ENCODE measurements at regions not wholly inside any gene's neighbourhood (a gene's known extent, or its start where the extent isn't known, plus 50 kb on each side); places are given as distances from the start of the nearest gene placed in this dataset.
A peak's percentile ranks its signal among the peaks of the same experiment; 100 is the strongest.

DNA sequence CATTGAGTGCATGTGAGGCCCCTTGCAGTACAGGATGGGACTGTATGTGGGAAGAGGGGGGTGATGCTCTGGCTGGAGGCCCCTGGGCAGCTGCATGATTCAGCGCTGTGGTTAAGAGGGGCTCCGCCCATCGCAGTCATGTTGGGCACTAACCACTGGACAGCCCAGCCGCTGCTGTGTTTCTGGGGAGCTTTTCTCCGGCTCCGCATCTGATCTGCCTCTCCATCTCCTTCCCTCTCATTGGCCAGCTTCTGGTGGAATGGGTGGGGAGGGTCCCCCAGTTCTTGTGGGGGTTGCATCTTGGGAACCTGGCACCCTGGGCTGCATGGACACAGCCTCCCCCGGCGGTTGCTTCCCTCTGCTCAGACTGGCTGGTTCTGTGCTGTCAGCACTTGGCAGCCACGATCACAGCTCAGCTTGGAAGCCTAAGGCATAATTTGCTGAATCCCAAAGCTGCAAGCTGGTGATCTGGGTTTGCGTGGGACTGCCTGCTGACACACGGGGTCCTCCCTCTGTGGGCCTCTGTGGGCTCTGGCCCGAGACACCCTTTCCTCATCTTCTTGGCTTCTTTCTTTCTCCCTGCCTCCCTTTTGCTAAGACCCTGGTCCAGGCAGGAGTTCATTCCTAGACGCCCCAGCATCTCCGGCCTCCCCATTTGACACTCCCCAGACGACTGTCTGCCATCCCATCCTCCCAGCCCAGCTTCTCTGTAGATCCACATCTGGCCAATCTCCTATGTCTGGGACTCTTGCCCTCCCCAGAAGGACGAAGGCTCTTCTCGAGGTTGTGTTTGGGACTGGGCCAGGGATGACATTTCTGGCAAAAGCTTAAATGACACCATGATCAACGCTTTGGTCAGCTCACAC, 168.3 kb downstream of the SEC14L1 start:
- no peak for DNase-seq

DNA sequence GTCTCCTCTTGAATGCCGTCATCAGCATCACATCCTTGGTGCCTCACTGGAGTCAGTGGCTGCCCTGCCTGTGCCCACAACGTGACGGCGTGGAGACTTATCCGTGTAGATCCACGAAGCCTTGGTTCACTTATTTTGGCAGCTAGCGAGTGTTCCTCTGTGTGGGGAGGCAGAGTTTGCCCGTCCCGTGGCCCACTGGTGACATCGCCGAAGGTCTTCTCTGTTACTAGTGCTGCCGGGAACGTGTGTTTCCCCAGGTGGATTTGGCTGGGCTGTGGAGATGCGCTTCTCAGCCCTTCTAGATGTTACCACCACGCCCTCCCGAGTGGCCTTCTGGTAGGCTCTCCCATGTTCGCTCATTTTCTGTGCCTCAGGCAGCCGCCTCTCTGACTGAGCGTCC, 169.6 kb downstream of the SEC14L1 start:
- DNase-seq: no peak

DNA sequence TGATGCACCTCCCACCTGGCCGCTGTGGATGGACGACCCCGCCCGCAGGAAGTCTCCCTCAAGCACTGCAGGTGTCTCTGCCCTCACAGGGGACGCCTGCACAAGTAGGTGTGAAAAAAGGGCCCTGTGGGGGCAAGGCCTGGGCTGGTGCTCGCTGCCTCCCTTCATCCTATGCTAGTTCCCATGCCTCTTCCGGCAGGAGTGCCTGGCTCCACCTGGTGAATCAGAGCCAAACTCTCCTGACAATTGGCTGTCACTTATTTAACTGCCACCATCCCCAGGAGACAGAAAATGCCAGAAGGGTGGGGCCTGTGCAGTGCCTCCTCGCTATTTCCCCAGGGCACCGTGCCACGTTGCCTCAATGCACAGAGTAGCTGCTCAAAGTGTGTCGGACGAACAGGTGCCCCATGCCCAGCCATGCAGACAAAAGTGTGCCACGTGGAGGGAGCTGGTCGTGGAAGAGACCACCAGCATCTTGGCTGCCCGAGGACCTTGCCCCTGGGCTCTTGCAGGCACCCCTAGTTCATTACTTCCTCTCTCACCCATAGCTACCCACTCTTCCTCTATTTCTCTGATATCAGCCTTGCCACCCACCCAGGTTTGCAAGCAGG, 170.7 kb downstream of the SEC14L1 start:
- DNase-seq: no peak

DNA sequence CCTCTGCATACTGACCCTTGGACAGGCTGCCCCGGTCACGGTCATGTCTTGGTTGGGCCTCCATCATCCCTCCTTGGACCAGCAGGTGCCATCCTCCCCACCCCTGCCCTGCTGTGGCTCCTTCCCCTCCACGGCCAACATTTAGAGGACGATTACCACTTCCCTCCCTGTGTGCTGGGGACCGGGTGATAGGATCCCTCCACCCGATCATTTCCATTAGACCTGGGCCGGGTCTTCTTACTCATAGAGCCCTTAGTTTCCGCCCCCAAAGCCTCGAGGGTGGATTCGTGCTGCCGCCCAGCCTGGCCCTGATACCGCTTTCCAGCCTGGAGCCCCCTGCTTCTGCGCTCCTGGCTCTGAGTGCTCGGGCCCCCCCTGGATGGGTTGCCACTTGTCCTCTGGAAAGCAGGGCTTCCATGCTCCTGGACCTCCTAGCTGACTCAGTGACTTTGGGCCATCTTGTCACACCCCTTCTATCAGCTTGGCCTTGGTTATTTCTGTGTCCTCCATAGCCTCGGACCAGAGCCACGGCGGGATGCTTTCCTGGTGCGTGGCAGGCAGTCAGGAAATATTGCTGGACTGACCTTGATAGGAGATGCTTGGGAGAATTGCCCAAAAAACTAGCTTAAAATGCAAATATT, 171.4 kb downstream of the SEC14L1 start:
- DNase-seq: no peak

DNA sequence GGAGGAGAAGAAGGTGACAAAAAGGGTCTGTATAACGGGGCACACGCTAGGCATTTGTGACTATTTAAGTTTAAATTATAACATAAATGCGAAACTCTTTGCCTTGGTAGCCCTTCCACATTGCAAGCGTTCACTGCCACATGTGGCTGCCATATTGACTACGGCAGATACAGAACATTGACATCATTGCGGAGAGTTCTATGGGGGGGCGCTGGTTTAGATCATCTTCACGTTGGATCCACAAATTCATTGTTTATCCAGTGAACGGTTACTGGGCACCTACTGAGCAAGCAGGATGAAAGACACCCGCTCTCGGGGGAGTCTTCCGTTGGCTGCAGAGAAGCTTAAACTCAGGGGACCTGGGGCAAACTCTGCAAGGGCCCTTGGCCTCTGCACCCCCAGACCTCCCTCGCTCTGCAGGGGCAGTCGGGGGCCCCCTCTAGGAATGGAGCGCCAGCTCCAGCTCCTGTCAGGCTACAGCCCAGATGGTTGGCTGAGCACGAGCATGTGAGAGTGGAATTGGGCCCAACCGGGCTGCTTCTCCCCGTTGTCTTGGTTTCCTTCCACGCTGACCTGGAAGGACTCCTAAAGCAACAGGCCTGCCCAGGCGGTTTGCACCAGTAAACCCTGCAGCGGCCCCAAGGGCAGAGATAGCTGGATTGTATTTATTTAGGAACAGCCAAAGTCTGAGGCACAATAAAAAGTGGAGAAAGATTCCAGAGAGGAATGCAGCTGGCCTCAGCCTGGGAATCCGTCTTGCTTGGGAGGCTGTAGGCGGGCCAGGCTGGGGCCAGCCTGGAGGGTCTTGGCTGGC, 172.2 kb downstream of the SEC14L1 start:
- peak; percentile 24 for DNase-seq

DNA sequence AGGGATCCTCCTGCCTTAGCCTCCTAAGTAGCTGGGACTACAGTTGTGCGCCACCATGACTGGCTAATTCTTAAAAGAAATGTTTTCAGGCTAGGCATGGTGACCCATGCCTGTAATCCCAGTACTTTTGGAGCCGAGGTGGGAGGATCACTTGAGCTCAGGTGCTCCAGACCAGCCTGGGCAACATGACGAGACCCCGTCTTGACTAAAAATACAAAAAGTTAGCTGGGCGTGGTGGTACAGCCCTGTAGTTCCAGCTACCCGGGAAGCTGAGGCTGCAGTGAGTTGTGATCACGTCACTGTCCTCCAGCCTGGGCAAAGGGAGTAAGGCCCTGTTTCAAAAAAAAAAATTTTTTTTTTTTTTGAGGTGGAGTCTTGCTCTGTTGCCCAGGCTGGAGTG, 173.1 kb downstream of the SEC14L1 start:
- DNase-seq: no peak

DNA sequence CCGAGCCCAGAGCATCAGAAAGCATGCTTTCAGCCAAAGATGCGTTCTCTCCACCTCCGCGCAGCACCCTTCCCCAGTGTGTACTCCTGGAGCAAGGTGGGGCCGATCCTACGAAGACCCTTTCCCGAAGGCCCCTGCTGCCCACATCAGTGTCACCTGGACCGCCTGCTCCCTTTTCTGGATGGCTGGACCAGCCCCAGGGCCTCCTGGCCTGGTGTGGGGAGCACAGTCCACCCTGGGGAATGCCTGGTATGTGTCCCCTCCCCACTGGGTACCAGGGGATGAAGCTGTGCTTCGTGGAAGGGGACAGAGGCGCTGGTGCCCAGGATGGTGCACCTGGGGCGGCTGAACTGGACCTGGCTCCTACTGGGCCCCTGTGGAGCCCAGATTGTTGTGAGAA, 173.8 kb downstream of the SEC14L1 start:
- no peak for DNase-seq

DNA sequence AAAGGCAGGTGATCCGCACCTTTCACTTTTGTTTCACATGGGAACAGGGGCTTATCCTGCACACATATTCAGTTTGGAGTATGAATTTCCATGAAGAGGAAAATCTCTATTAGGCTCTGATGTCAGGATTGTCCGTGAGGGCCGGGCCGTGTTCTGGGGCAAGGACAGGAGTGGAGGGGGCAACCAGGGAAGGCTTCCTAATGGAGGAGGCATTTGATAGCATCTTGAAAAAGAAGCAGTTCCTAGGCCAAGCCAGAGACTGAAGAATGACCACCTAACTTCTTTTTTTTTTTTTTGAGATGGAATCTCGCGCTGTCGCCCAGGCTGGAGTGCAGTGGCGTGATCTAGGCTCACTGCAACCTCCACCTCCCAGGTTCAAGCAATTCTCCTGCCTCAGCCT, 174.2 kb downstream of the SEC14L1 start:
- DNase-seq: no peak

DNA sequence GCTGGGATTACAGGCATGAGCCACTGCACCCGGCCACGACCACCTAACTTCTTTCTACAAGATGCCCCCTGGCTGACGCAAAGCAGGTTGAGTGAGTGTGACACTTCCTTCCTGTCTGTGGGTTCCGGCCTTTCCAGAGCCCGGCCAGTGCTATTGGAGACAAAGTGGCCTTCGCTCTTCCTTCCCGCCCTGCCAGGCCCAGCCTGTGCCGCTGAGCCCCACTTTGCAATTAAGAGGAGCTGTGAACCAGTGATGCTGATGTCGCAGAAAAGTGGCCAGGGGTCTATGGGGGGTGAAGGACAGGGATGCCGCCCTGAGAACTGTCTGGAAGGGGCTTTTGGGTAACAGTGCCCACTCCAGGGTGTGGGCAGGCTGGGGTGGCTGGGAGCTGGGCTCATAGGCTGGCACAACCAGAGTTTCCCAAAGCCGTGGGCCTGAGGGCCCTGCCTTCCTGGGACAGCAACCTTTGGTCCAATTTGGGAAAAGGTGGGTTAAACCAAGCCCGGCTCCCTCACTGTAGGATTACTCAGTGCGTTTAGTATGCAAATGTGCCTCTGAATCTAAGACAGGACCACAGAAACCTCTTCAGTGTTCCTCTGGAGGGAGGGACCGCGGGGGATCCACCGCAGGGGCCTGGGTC, 174.9 kb downstream of the SEC14L1 start:
- DNase-seq: no peak

DNA sequence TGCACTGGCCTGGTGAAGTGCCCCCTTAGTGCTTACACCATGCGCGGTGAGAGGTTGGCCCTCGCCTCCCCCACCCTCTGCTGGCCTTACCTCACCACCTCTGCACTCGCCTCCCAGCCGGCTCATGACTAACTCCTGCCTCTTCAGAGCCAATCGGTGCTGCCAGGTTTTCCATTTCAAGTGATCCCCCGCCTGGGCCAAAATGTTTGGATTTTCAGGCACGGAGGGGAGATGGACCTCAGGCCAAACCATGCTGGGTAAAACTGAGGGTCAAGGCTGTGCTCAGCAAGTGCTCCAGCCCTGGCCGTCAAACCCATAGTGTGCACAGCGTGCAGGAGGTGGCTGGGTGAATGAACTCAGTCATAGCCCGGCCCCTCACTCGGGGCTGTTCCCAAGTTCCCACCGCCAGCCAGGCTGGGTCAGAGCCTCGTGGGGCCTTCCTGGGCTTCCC, 175.4 kb downstream of the SEC14L1 start:
- DNase-seq: no peak

DNA sequence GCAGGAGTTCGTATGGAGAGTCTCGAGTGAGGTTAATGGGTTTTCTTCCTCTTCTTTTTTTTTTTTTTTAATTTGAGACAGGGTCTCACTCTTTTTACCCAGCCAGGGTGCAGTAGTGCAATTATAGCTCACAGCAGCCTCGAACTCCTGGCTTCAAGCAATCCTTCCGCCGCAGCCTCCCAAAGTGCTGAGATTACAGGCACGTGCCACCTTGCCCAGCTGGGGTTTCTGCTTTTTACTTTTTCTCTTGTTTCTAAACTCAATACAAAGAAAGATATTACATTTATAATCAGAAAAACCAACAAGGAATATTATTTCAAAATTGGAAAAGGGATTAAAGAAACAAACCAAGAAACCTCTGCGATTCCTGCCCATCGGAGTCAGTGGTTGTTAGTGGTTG, 175.9 kb downstream of the SEC14L1 start:
- DNase-seq: no peak

DNA sequence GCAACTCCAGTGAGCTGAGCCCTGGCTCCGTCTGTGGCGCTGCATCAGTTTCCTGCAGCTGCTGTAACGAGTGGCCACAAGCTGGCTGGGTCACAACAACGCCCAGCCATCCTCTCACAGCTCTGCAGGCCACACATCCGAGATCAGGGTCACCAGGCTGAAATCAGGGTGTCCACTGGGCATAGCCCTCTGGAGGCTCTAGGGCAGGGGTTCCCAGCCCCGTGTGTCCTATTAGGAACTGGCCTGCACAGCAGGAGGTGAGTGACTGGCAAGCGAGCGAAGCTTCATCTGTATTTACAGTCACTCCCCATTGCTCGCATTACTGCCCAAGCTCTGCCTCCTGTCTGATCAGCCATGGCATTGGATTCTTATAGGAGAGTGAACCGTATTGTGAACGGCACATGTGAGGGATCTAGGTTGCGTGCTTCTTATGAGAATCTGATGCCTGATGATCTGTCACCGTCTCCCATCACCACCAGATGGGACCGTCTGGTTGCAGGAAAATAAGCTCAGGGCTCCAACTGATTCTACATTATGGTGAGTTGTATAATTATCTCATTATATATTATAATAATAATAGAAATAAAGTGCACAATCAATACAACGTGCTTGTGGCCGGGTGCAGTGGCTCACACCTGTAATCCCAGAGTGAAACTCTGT, 176.5 kb downstream of the SEC14L1 start:
- DNase-seq: no peak

DNA sequence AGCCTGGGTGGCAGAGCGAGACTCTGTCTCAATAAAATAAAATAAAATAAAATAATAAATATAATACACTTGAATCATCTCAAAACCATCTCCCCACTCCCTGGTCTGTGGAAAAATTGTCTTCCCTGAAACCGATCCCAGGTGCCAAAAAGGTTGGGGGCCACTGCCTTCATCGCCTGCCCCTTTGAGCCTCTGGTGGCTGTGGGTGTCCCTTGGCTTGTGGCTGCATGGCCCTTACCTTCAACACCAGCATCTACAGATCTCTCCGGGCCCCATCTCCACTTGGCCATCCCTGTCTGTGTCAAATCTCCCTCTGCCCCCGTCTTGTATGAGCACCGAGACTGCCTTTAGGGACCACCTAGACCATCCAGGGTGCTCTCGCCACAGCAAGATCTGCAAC, 177.3 kb downstream of the SEC14L1 start:
- DNase-seq: no peak

DNA sequence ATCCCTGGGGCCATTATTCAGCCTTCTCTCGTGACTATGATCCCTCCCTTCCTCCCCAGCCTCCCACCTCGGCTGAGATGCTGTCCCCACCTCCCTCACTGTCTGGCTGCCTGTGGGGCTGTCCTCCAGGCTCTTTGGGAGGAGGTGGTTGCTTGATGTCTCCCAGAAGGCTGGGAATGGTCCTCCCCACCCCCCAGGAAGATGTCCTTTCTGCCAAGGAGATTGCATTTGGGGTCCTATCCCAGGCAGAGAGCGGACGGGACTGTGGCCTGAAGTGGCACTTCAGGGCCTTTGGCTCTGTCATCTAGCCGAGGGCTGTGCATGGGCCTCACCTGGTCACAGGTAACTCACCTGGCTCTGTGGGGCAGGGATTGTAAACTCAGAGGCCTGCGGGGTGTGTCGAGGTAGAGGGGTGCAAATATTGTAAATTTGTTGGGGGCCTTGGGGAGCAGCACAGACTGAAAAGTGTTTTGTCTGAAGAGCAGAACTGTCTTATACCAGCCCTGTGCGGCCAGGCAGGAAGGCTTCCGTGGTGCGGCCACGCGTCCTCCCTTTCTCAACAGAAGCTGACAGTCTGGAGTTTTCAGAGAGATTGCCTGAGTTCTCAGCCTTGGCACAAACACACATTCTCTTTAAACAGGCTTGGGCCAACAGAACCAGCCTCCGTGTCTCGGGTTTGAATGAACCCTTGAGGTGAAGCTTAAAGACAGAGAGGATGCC, 177.9 kb downstream of the SEC14L1 start:
- DNase-seq: no peak

DNA sequence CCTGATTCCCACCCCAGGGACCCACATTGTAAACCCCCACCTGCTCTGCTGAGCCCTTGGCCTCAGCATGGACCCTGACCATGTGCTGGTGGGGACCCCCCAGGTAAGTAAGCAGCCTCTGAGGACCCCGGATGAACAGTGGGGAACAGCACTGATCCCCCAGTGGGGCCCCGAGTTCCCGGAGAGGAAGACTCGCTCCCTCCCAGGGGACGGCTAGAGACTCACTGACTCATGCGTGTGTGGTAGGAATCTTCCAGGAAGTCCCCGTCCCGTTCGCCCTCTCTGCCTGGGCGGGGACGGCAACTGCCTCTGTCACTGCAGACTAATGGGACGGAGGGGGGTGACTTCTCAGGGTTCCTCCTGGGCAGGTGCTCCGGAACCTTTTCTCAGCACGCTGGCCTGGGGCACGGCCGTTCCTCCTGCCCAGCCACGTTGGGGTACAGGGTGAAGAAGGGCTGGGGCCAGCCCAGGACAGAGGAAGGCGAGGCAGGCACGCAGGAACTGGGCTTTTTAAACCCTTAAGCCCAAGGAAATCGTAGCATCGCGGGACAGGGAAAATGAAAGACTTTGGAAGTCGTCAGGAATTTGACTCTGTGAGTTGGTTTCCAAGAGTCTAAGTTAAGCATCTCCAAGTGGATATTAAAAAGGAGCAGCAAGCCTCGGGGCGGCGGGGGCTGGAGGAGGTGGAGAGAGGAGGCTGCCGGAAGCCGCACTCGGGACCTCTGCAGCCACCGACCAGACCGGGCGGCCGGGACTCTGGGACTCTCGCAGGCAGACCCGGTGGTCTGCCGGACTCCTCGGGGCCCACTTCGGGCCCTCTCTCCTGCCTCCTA, 178.7 kb downstream of the SEC14L1 start:
- peak; percentile 41 for DNase-seq

DNA sequence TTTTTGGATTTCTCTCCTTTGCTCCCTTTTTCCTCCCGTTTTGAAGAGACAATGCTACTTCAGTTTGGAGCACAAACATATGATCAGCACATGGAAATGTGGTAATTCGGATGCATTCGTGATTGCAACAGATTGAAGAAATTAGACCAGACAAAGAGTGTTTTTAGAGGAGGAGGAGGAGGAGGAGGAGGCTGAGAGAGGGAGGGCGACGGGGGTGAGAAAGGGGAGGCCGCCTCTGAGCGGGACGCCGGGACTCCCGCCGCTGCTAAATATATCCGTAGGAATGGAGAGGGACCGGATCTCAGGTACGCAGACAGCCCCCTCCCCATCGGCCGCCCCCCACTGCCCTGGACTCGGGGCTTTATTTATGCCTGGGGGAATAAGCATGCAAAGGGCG, 179.3 kb downstream of the SEC14L1 start:
- no peak for DNase-seq

DNA sequence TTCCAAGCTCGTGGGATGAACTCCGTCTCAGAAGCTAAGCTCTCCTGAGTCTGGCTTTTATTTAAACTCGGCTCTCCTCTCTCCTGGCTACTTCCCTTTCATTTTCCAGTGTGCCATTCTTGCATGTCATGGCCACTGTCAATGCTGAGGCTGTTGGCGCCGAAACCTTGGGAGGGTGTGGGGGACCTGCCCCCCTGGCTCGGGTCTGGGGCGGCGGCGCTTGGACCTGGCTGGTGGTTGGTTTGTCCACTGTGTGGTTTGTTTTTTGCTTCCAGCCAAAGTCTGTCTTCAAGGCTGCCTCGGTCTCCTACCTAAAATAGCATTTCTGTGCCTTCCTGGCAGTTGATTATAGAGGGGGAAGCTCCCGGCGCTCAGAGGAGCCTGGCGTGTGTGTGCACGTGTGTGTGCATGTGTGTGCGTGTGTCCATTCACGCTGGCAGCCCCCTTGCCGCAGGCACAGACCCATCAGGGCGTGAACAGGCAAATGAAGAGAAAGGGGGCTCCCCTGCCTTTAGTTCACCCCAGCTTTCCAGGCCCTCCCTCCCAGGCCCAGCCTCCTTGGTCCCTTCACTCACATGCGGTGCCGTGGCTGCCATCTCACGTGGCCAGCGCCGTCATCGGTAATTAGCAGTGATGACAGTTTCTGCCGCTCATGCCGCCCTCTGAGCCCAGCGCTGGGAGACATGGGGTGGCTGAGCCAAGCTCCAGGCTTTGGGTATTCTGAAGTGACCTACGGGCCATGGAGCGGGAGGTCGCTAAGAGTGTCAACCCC, 179.9 kb downstream of the SEC14L1 start:
- DNase-seq: no peak

DNA sequence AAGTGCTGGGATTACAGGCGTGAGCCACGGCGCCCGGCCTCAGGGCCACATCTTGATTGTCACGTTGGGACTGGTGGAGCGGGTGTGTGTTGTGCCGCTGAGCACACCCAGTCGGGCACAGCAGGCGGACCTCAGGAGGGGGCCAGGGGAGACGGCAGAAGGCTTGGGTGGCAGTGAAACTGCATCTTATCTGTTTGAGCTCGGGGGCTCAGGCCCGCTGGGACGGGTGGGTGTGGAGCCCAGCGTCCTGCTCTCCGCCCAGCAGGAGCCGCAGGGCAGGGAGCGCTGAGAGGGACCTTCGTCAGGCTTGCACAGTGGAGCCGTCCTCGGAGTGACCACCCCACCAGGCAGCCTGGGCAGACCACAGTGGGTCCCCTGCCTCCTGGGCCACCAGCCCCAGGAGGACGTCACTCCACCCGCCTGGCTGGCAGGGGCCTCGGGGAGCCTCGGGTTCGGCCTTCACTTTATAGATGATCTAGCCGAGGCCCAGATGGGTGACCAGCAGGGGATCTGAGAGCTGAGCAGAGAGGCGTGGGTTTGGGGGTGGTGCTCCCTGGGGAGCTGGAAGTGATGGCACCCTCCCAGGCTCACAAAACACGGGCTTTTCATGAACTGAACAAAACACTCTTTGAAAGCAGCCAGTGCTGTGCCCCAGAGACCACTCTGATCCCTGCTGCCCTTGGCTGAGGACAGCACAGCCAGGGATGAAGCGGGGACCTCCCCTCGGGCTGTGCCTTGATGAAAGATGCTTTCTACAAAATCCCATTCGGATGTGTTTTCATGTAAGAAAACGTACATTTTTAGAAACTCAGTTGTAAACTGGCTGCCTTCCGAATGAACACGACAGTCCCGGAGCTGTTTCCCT, 181.1 kb downstream of the SEC14L1 start:
- no peak for DNase-seq
